ENCODE measurements at regions not wholly inside any gene's neighbourhood (a gene's known extent, or its start where the extent isn't known, plus 50 kb on each side); places are given as distances from the start of the nearest gene placed in this dataset.

- no peak for TF ChIP-seq CTCF (conservative IDR thresholded peaks at IDR 0.05; ENCODE audit: low read length)
- TF ChIP-seq EZH2phosphoT487 (IDR thresholded peaks at IDR 0.05; ENCODE audit: borderline replicate concordance, low read depth, low read length), result no peak
These were observed 440.2 kb downstream of the MBD2 start for GRCh38 chr18:53784253-53784652.
